DND-41 (cell line): ENCODE measurements at regions not wholly inside any gene's neighbourhood (a gene's known extent, or its start where the extent isn't known, plus 50 kb on each side); places are given as distances from the start of the nearest gene placed in this dataset.

Experiments used
- ATAC-seq: fragments of 200-7000 bp; cut with Tn5 transposase; 3 replicates; pipeline ENCODE4 v1.9.1; 2021; ENCODE audit warnings: low read depth; ENCODE audit not compliant: insufficient read depth
- DNase-seq: peaks from one replicate; pipeline ENCODE4 v3.0.0-alpha.2; 2020
- H2AFZ ChIP-seq: 2 replicates; pipeline ENCODE4 v1.6.0; 2012; ENCODE audit warnings: low read depth, low read length
- H3K27ac ChIP-seq: 2 replicates; pipeline ENCODE4 v1.5.1; 2012; ENCODE audit warnings: low read length, inconsistent platforms
- H3K27me3 ChIP-seq: fragments of 200-600 bp; sonication (generic); 2 replicates; pipeline ENCODE4 v1.6.0; 2012; ENCODE audit warnings: low read length, mild to moderate bottlenecking, inconsistent platforms; ENCODE audit not compliant: insufficient read depth, poor library complexity
- H3K36me3 ChIP-seq: 2 replicates; pipeline ENCODE4 v1.5.1; 2012; ENCODE audit warnings: low read length, inconsistent platforms; ENCODE audit not compliant: insufficient read depth
- H3K4me1 ChIP-seq: 2 replicates; pipeline ENCODE4 v1.5.1; 2012; ENCODE audit warnings: mild to moderate bottlenecking, low read length; ENCODE audit not compliant: insufficient read depth
- H3K4me2 ChIP-seq: 2 replicates; pipeline ENCODE4 v1.6.0; 2012; ENCODE audit warnings: mild to moderate bottlenecking, moderate library complexity, low read length, inconsistent platforms; ENCODE audit not compliant: insufficient read depth
- H3K4me3 ChIP-seq, 2 experiments: fragments of 200-600 bp in 1 of 2; shearing (Covaris generic) in 1 of 2; 2 replicates each; pipeline ENCODE4 v1.5.1; 2012 to 2016; ENCODE audit warnings: inconsistent platforms in 2 of 2, low read length in 2 of 2, mild to moderate bottlenecking in 2 of 2, low read depth in 1 of 2, moderate library complexity in 1 of 2
- H3K79me2 ChIP-seq: 2 replicates; pipeline ENCODE4 v1.6.0; 2012; ENCODE audit warnings: low read length, inconsistent platforms; ENCODE audit not compliant: insufficient read depth
- H3K9ac ChIP-seq: 2 replicates; pipeline ENCODE4 v1.6.0; 2012; ENCODE audit warnings: low read depth, mild to moderate bottlenecking, inconsistent platforms, low read length, moderate library complexity
- H3K9me3 ChIP-seq: 2 replicates; pipeline ENCODE4 v1.5.1; 2012; ENCODE audit warnings: low read length, moderate library complexity, mild to moderate bottlenecking, inconsistent platforms; ENCODE audit not compliant: insufficient read depth, severe bottlenecking
- H4K20me1 ChIP-seq: 2 replicates; pipeline ENCODE4 v1.6.0; 2012; ENCODE audit warnings: low read length; ENCODE audit not compliant: insufficient read depth
- CTCF ChIP-seq: IDR thresholded peaks from 2 replicates; pipeline ENCODE4 v1.5.1; 2012; ENCODE audit warnings: borderline replicate concordance, low read length, moderate library complexity, mild to moderate bottlenecking; ENCODE audit not compliant: poor library complexity, severe bottlenecking; ENCODE audit errors: extremely low read depth
- EZH2 ChIP-seq: IDR thresholded peaks from 3 replicates; pipeline ENCODE4 v1.6.1; 2012; ENCODE audit warnings: borderline replicate concordance, low read depth, mild to moderate bottlenecking, moderate library complexity, low read length, inconsistent platforms; ENCODE audit not compliant: severe bottlenecking

GRCh38 chr3:178202194-178202593 is 334.0 kb upstream of the KCNMB2 start:
- no peak overlapping the region for H3K4me3 ChIP-seq
- no peaks in the 10 kb centered on the region for H3K27me3 ChIP-seq
- no peaks in the 10 kb centered on the region for H3K9me3 ChIP-seq
- no peak for ATAC-seq
- H4K20me1 ChIP-seq = no peaks in the 10 kb centered on the region
- H3K4me1 ChIP-seq = no peaks in the 10 kb centered on the region
- no peak overlapping the region for H3K4me2 ChIP-seq
- no peak overlapping the region for H2AFZ ChIP-seq
- H3K79me2 ChIP-seq = no peaks in the 10 kb centered on the region
- no peak overlapping the region for H3K27ac ChIP-seq
- DNase-seq = no peak
- H3K9ac ChIP-seq = no peak overlapping the region
- H3K36me3 ChIP-seq = no peaks in the 10 kb centered on the region
- TF ChIP-seq CTCF = no peak

- no peaks in the 10 kb centered on the region for H4K20me1 ChIP-seq
- H3K4me1 ChIP-seq = no peaks in the 10 kb centered on the region
- no peaks in the 10 kb centered on the region for H3K27me3 ChIP-seq
- DNase-seq (no peak), ATAC-seq (no peak)
- TF ChIP-seq EZH2 (no peak), CTCF (no peak)
- no peak overlapping the region for H2AFZ ChIP-seq
- H3K4me2 ChIP-seq = no peak overlapping the region
- H3K27ac ChIP-seq = no peak overlapping the region
- no peaks in the 10 kb centered on the region for H3K9me3 ChIP-seq
- no peak overlapping the region for H3K9ac ChIP-seq
- H3K79me2 ChIP-seq = no peaks in the 10 kb centered on the region
- H3K4me3 ChIP-seq = no peak overlapping the region
- no peaks in the 10 kb centered on the region for H3K36me3 ChIP-seq
These were observed 333.1 kb upstream of the KCNMB2 start for GRCh38 chr3:178203165-178203564.

GRCh38 chr3:178203650-178204049 is 332.6 kb upstream of the KCNMB2 start:
- H3K27me3 ChIP-seq = no peaks in the 10 kb centered on the region
- H3K4me3 ChIP-seq = no peak overlapping the region
- H3K4me1 ChIP-seq = no peaks in the 10 kb centered on the region
- no peak overlapping the region for H3K4me2 ChIP-seq
- H3K27ac ChIP-seq = no peak overlapping the region
- H4K20me1 ChIP-seq = no peaks in the 10 kb centered on the region
- no peak overlapping the region for H3K9ac ChIP-seq
- no peaks in the 10 kb centered on the region for H3K79me2 ChIP-seq
- TF ChIP-seq EZH2 (no peak), CTCF (no peak)
- no peak for ATAC-seq
- H2AFZ ChIP-seq = no peak overlapping the region
- no peaks in the 10 kb centered on the region for H3K9me3 ChIP-seq
- no peak for DNase-seq
- H3K36me3 ChIP-seq = no peaks in the 10 kb centered on the region

GRCh38 chr3:178205740-178206139 is 330.5 kb upstream of the KCNMB2 start:
- TF ChIP-seq EZH2 (no peak), CTCF (no peak)
- no peaks in the 10 kb centered on the region for H3K4me1 ChIP-seq
- no peak for DNase-seq

More at GRCh38 chr3:178205740-178206139, 330.5 kb upstream of the KCNMB2 start:
- no peaks in the 10 kb centered on the region for H3K9me3 ChIP-seq
- no peak overlapping the region for H3K4me3 ChIP-seq
- no peak overlapping the region for H2AFZ ChIP-seq
- no peak for ATAC-seq
- H3K27ac ChIP-seq = no peak overlapping the region
- H3K4me2 ChIP-seq = no peak overlapping the region
- no peaks in the 10 kb centered on the region for H3K36me3 ChIP-seq
- no peaks in the 10 kb centered on the region for H4K20me1 ChIP-seq
- H3K79me2 ChIP-seq = no peaks in the 10 kb centered on the region
- H3K9ac ChIP-seq = no peak overlapping the region
- no peaks in the 10 kb centered on the region for H3K27me3 ChIP-seq
